Smooth muscle cell (in vitro differentiated cells): ENCODE measurements at regions not wholly inside any gene's neighbourhood (a gene's known extent, or its start where the extent isn't known, plus 50 kb on each side); places are given as distances from the start of the nearest gene placed in this dataset.

Experiments used
- DNase-seq: peaks from one replicate; lab custom pipeline; 2025; ENCODE audit not compliant: unreplicated experiment; lab: John Stamatoyannopoulos, UW
- H2AFZ ChIP-seq: fragments of 200-600 bp; sonication (generic); 2 replicates; pipeline ENCODE4 v1.6.0; 2016; ENCODE audit warnings: antibody characterized with exemption, low read depth, mild to moderate bottlenecking
- H3F3A ChIP-seq: fragments of 200-600 bp; sonication (generic); 2 replicates; pipeline ENCODE4 v1.6.0; 2017; ENCODE audit warnings: antibody characterized with exemption, low read depth
- H3K27ac ChIP-seq: fragments of 200-600 bp; sonication (generic); 2 replicates; pipeline ENCODE4 v1.5.1; 2016; ENCODE audit warnings: low read depth, mild to moderate bottlenecking
- H3K27me3 ChIP-seq: fragments of 200-600 bp; sonication (generic); 2 replicates; pipeline ENCODE4 v1.6.1; 2016; ENCODE audit warnings: low read depth, mild to moderate bottlenecking
- H3K36me3 ChIP-seq: fragments of 200-600 bp; sonication (generic); 2 replicates; pipeline ENCODE4 v1.5.1; 2016; ENCODE audit warnings: low read depth
- H3K4me1 ChIP-seq: fragments of 200-600 bp; sonication (generic); 2 replicates; pipeline ENCODE4 v1.5.1; 2016; ENCODE audit warnings: low read depth
- H3K4me2 ChIP-seq: fragments of 200-600 bp; sonication (generic); 2 replicates; pipeline ENCODE4 v1.6.0; 2016; ENCODE audit warnings: mild to moderate bottlenecking
- H3K4me3 ChIP-seq: fragments of 200-600 bp; sonication (generic); 2 replicates; pipeline ENCODE4 v1.5.1; 2016; ENCODE audit warnings: mild to moderate bottlenecking
- H3K79me2 ChIP-seq: fragments of 200-600 bp; sonication (generic); 2 replicates; pipeline ENCODE4 v1.6.0; 2016; ENCODE audit warnings: low read depth, mild to moderate bottlenecking
- H3K9ac ChIP-seq: fragments of 200-600 bp; sonication (generic); 2 replicates; pipeline ENCODE4 v1.6.0; 2016; ENCODE audit warnings: low read depth
- H3K9me3 ChIP-seq: fragments of 200-600 bp; sonication (generic); replicated peaks from 2 replicates; pipeline ENCODE4 v1.5.1; 2016; ENCODE audit warnings: low read depth
- H4K20me1 ChIP-seq: fragments of 200-600 bp; sonication (generic); 2 replicates; pipeline ENCODE4 v1.6.0; 2016; ENCODE audit warnings: low read depth
- CTCF ChIP-seq: fragments of 200-600 bp; sonication (generic); IDR thresholded peaks from 2 replicates; pipeline ENCODE4 v1.5.1; 2017; ENCODE audit warnings: borderline replicate concordance, mild to moderate bottlenecking, antibody characterized with exemption; ENCODE audit not compliant: insufficient read depth, poor library complexity, severe bottlenecking
- WGBS: methylation state at CpG from one replicate; pipeline ENCODE4 v1.1.7; 2016; ENCODE audit warnings: low lambda C conversion rate; 5-methylcytosine and 5-hydroxymethylcytosine counted together

DNA sequence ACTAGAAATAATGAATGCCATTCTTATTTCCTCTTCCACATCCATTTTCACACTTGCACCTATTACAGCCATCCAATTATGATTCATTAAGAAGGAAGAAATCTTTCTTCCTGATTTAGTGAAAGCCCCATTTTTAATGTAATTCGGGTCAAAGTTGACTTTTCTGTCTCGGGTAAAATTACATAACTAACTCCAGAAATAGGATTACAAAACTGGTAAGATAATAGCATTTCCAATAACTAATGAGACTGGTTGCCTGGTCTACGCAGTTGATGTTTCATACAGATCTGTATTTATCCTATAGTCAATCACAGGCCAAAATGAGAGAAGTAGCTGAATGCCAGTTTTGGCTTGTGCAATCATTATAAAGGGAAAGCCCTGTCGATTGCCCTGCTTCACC lies 651.5 kb upstream of the NRP1 start:
- no peaks in the 10 kb centered on the region for H3K36me3 ChIP-seq
- no peak overlapping the region for H3K4me3 ChIP-seq
- no peaks in the 10 kb centered on the region for H3K9me3 ChIP-seq
- DNase-seq, result no peak
- H3K4me1 ChIP-seq, result no peaks in the 10 kb centered on the region
- no peak overlapping the region for H2AFZ ChIP-seq
- no peaks in the 10 kb centered on the region for H3K79me2 ChIP-seq
- H4K20me1 ChIP-seq, result no peaks in the 10 kb centered on the region
- 85% methylated on average over 4 of the region's 4 CpGs for WGBS
- no peak for TF ChIP-seq CTCF
- H3K9ac ChIP-seq, result no peak overlapping the region
- no peaks in the 10 kb centered on the region for H3F3A ChIP-seq
- H3K27me3 ChIP-seq, result no peaks in the 10 kb centered on the region
- H3K27ac ChIP-seq, result no peak overlapping the region
- H3K4me2 ChIP-seq, result no peak overlapping the region

- H3K9me3 ChIP-seq, result no peaks in the 10 kb centered on the region
- no peaks in the 10 kb centered on the region for H3K4me1 ChIP-seq
- no peaks in the 10 kb centered on the region for H3K36me3 ChIP-seq
- 54% methylated on average over 3 of the region's 3 CpGs for WGBS
- no peaks in the 10 kb centered on the region for H4K20me1 ChIP-seq
- H3F3A ChIP-seq, result no peaks in the 10 kb centered on the region
- H3K4me2 ChIP-seq, result no peak overlapping the region
- H3K27me3 ChIP-seq, result no peaks in the 10 kb centered on the region
- H3K4me3 ChIP-seq, result no peak overlapping the region
- no peak overlapping the region for H3K9ac ChIP-seq
- H2AFZ ChIP-seq, result no peak overlapping the region
- H3K79me2 ChIP-seq, result no peaks in the 10 kb centered on the region
- TF ChIP-seq CTCF, result no peak
- H3K27ac ChIP-seq, result no peak overlapping the region
- no peak for DNase-seq
Observed at GRCh38 chr10:33982995-33983394, 648.5 kb upstream of the NRP1 start.

GRCh38 chr10:33981301-33981700 lies 646.8 kb upstream of the NRP1 start:
- Histone ChIP-seq H3F3A (no peaks in the 10 kb centered on the region), H3K27ac (no peak overlapping the region), H4K20me1 (no peaks in the 10 kb centered on the region), H3K4me3 (no peak overlapping the region), H3K4me1 (no peaks in the 10 kb centered on the region), H3K27me3 (no peaks in the 10 kb centered on the region), H2AFZ (no peak overlapping the region), H3K9me3 (no peaks in the 10 kb centered on the region), H3K36me3 (no peaks in the 10 kb centered on the region), H3K79me2 (no peaks in the 10 kb centered on the region), H3K4me2 (no peak overlapping the region), H3K9ac (no peak overlapping the region)
- 91% methylated on average over 5 of the region's 5 CpGs for WGBS
- no peak for TF ChIP-seq CTCF
- no peak for DNase-seq

DNA sequence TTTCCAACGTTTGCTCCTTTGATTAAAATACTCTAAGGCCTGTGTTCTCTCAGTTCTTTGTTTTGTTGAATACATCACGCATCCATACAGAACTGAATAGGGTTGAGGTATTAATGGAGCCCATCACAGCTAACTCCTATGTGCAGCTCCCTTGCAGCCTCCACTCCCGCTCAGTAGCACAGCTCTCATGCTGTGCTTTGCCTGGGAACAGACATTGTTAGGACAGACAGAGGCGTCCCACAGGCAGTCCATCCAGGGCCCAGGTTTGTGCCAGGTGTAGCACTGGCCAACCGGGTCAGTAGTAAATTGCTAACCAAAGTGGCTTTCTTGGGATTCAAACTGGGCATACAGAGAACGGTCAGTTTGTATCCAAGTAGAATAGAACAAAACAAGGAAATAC lies 644.7 kb upstream of the NRP1 start:
- Histone ChIP-seq H3K4me2 (no peak overlapping the region), H3F3A (no peaks in the 10 kb centered on the region), H3K27ac (no peak overlapping the region), H2AFZ (no peak overlapping the region), H3K4me3 (no peak overlapping the region), H3K79me2 (no peaks in the 10 kb centered on the region), H3K9me3 (no peaks in the 10 kb centered on the region), H3K36me3 (no peaks in the 10 kb centered on the region), H3K9ac (no peak overlapping the region), H4K20me1 (no peaks in the 10 kb centered on the region), H3K27me3 (no peaks in the 10 kb centered on the region), H3K4me1 (no peaks in the 10 kb centered on the region)
- TF ChIP-seq CTCF, result no peak
- no peak for DNase-seq
- whole genome bisulfite sequencing, result 94% methylated on average over 6 of the region's 6 CpGs
